GM10266 (cell line): ENCODE measurements at regions not wholly inside any gene's neighbourhood (a gene's known extent, or its start where the extent isn't known, plus 50 kb on each side); places are given as distances from the start of the nearest gene placed in this dataset.
"Not testable (repeated sequence)": the region's sequence is repeated elsewhere in the genome, so short reads cannot be mapped to it uniquely, and the experiment has no call there.

ENCODE experiments used
- DNase-seq: peaks from one replicate; pipeline ENCODE4 v3.0.0; 2012; ENCODE audit errors: extremely low spot score
- TF ChIP-seq, protein P1 (sequence below): IDR thresholded peaks from 2 replicates; pipeline ENCODE4 v1.5.1; 2012; ENCODE audit warnings: mild to moderate bottlenecking, low read depth; ENCODE audit not compliant: control insufficient read depth, insufficient read depth; ENCODE audit errors: missing control alignments

GRCh38 chr2:67576226-67576625, 179.1 kb downstream of the ETAA1 start:
- TF ChIP-seq, protein P1, sequence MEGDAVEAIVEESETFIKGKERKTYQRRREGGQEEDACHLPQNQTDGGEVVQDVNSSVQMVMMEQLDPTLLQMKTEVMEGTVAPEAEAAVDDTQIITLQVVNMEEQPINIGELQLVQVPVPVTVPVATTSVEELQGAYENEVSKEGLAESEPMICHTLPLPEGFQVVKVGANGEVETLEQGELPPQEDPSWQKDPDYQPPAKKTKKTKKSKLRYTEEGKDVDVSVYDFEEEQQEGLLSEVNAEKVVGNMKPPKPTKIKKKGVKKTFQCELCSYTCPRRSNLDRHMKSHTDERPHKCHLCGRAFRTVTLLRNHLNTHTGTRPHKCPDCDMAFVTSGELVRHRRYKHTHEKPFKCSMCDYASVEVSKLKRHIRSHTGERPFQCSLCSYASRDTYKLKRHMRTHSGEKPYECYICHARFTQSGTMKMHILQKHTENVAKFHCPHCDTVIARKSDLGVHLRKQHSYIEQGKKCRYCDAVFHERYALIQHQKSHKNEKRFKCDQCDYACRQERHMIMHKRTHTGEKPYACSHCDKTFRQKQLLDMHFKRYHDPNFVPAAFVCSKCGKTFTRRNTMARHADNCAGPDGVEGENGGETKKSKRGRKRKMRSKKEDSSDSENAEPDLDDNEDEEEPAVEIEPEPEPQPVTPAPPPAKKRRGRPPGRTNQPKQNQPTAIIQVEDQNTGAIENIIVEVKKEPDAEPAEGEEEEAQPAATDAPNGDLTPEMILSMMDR, result no peak
- DNase-seq, result no peak

- TF ChIP-seq, protein P1, result no peak
These were observed 179.9 kb downstream of the ETAA1 start for GRCh38 chr2:67576991-67577390.

GRCh38 chr2:67579216-67579615, 182.1 kb downstream of the ETAA1 start:
- TF ChIP-seq, protein P1, result no peak
- DNase-seq, result no peak

More at GRCh38 chr2:67576991-67577390, 179.9 kb downstream of the ETAA1 start:
- DNase-seq, result no peak

- TF ChIP-seq, protein P1, result no peak
- DNase-seq, result no peak
These were observed 182.7 kb downstream of the ETAA1 start for GRCh38 chr2:67579806-67580205.

- DNase-seq, result no peak
- TF ChIP-seq, protein P1, result no peak
These were observed 184.6 kb downstream of the ETAA1 start for GRCh38 chr2:67581751-67582150.

DNA sequence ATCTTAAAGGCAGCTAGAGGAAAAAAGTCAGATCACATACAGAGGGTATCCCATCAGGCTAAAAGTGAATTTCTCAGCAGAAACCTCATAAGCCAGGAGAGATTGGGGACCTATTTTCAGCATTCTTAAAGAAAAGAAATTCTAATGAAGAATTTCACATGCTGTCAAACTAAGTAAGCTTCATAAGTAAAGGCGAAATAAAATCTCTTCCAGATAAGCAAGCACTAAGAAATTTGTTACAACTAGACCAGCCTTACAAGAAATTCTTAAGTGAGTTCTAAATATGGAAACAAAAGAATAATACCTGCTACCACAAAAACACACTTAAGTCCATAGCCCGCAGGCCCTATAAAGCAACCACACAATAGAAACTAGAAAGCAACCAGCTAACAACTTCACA, 186.1 kb downstream of the ETAA1 start:
- TF ChIP-seq, protein P1, result no peak
- DNase-seq, result no peak

DNA sequence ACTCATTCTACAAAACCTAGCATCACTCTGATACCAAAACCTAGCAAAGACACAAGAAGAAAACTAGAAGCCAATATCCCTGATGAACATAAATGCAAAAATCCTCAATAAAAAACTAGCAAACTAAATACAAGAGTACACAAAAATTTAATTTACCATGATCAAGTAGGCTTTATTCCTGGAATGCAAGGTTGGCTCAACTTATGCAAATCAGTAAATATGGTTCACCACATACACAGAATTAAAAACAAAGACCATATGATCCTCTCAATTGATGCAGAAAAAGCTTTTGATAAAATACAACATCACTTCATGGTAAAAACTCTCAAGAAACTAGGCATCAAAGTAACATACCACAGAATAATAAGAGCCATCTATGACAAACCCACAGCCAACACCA, 188.3 kb downstream of the ETAA1 start:
- no peak for DNase-seq
- TF ChIP-seq, protein P1, result no peak

- not testable (repeated sequence) for DNase-seq
These were observed 192.0 kb downstream of the ETAA1 start for GRCh38 chr2:67589121-67589520.

- not testable (repeated sequence) for DNase-seq
These were observed 197.4 kb downstream of the ETAA1 start for GRCh38 chr2:67594522-67594921.
